ENCODE measurements at regions not wholly inside any gene's neighbourhood (a gene's known extent, or its start where the extent isn't known, plus 50 kb on each side); places are given as distances from the start of the nearest gene placed in this dataset.
A peak's percentile ranks its signal among the peaks of the same experiment; 100 is the strongest.
"Not testable (repeated sequence)": the region's sequence is repeated elsewhere in the genome, so short reads cannot be mapped to it uniquely, and the experiment has no call there.

GRCh38 chr17:68142595-68142994, 105.2 kb upstream of the AMZ2 start:
- no peak for DNase-seq

- no peak for DNase-seq
These were observed 104.4 kb upstream of the AMZ2 start for GRCh38 chr17:68143425-68143824.

- DNase-seq, result no peak
These were observed 102.8 kb upstream of the AMZ2 start for GRCh38 chr17:68145088-68145487.

- no peak for DNase-seq
These were observed 98.9 kb upstream of the AMZ2 start for GRCh38 chr17:68148936-68149335.

GRCh38 chr17:68152161-68152571, 95.7 kb upstream of the AMZ2 start:
- no peak for DNase-seq

- no peak for DNase-seq
These were observed 92.2 kb upstream of the AMZ2 start for GRCh38 chr17:68155692-68156091.

GRCh38 chr17:68161644-68162428, 86.0 kb upstream of the AMZ2 start:
- no peak for DNase-seq

- DNase-seq, result not testable (repeated sequence)
These were observed 79.3 kb upstream of the AMZ2 start for GRCh38 chr17:68168273-68169164.

GRCh38 chr17:68169165-68169821, 78.5 kb upstream of the AMZ2 start:
- DNase-seq, result not testable (repeated sequence)

- DNase-seq, result no peak
These were observed 78.0 kb upstream of the AMZ2 start for GRCh38 chr17:68169840-68170239.

GRCh38 chr17:68170246-68170645, 77.6 kb upstream of the AMZ2 start:
- no peak for DNase-seq

- peak; percentile 72 for DNase-seq
These were observed 75.3 kb upstream of the AMZ2 start for GRCh38 chr17:68172461-68172954.

- DNase-seq, result no peak
These were observed 72.4 kb upstream of the AMZ2 start for GRCh38 chr17:68175416-68175815.

GRCh38 chr17:68175905-68176304, 71.9 kb upstream of the AMZ2 start:
- DNase-seq, result no peak

GRCh38 chr17:68176718-68177117, 71.1 kb upstream of the AMZ2 start:
- no peak for DNase-seq

- no peak for DNase-seq
These were observed 69.0 kb upstream of the AMZ2 start for GRCh38 chr17:68178831-68179230.

- DNase-seq, result no peak
These were observed 68.5 kb upstream of the AMZ2 start for GRCh38 chr17:68179236-68179925.

GRCh38 chr17:68179926-68180285, 67.9 kb upstream of the AMZ2 start:
- DNase-seq, result no peak

- DNase-seq, result no peak
These were observed 65.9 kb upstream of the AMZ2 start for GRCh38 chr17:68182011-68182306.

GRCh38 chr17:68182940-68183551, 64.8 kb upstream of the AMZ2 start:
- DNase-seq, result peak; percentile 66

GRCh38 chr17:68184141-68184571, 63.7 kb upstream of the AMZ2 start:
- DNase-seq, result no peak

GRCh38 chr17:68184816-68185436, 62.9 kb upstream of the AMZ2 start:
- DNase-seq, result peak; percentile 63

Measured in activated naive CD4-positive, alpha-beta T cell treated with anti-CD3 and anti-CD28 coated beads, Interleukin-2, amount 50 U/mL, for 16 hours (primary cell).